ENCODE measurements at regions not wholly inside any gene's neighbourhood (a gene's known extent, or its start where the extent isn't known, plus 50 kb on each side); places are given as distances from the start of the nearest gene placed in this dataset.

DNA sequence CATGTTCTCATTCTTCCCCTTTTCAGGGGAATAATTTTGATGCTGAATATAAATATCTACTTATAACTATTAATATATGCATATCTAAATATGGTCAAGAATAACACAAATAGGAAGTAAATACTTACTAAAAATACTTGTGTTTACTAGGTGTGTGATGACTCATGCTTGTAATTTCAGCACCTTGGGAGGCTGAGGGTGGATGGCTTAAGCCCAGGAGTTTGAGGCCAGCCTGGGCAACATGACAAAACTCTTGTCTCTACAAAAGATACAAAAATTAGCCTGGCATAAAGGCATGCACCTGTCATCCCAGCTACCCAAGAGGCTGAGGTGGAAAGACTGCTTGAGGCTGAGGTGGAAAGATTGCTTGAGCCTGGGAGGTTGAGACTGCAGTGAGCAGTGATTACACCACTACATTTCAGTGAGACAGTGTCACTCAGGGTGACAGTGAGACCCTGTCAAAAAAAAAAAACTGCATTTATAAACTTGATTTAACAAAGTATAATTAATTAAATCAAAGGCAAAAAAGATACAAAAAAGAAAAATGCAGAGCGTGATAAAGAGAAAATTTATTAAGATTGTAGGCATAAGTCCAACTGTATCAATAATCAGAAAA is 703.1 kb upstream of the VRK2 start:
- TF ChIP-seq POLR2A (IDR thresholded peaks at IDR 0.05), result no peak
- TF ChIP-seq, protein P1, sequence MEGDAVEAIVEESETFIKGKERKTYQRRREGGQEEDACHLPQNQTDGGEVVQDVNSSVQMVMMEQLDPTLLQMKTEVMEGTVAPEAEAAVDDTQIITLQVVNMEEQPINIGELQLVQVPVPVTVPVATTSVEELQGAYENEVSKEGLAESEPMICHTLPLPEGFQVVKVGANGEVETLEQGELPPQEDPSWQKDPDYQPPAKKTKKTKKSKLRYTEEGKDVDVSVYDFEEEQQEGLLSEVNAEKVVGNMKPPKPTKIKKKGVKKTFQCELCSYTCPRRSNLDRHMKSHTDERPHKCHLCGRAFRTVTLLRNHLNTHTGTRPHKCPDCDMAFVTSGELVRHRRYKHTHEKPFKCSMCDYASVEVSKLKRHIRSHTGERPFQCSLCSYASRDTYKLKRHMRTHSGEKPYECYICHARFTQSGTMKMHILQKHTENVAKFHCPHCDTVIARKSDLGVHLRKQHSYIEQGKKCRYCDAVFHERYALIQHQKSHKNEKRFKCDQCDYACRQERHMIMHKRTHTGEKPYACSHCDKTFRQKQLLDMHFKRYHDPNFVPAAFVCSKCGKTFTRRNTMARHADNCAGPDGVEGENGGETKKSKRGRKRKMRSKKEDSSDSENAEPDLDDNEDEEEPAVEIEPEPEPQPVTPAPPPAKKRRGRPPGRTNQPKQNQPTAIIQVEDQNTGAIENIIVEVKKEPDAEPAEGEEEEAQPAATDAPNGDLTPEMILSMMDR (IDR thresholded peaks at IDR 0.05), result no peak
